ENCODE measurements at regions not wholly inside any gene's neighbourhood (a gene's known extent, or its start where the extent isn't known, plus 50 kb on each side); places are given as distances from the start of the nearest gene placed in this dataset.
"Not testable (repeated sequence)": the region's sequence is repeated elsewhere in the genome, so short reads cannot be mapped to it uniquely, and the experiment has no call there.

DNA sequence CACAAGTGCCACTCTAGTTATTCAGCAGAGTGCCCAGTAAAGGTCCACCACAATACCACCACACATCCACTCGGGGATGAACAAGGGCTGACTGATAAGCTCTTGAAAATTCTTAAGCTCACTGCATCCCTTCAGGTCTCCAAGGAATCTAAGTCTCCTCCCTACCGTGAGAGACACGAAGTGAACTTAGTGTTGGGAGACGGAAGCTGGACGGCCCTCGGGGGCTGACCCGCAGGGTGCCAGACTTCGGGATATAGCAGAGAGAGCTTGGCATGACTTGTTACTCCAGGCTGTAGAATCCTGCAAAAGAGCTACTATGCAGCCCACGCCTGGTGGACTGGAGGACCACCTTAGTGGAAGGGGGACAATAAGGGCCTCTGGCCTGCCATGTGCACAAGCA lies 75.1 kb downstream of the LYZL1 start:
- not testable (repeated sequence) for DNase-seq

GRCh38 chr10:29366206-29366605 lies 77.3 kb downstream of the LYZL1 start:
- DNase-seq: not testable (repeated sequence)

DNA sequence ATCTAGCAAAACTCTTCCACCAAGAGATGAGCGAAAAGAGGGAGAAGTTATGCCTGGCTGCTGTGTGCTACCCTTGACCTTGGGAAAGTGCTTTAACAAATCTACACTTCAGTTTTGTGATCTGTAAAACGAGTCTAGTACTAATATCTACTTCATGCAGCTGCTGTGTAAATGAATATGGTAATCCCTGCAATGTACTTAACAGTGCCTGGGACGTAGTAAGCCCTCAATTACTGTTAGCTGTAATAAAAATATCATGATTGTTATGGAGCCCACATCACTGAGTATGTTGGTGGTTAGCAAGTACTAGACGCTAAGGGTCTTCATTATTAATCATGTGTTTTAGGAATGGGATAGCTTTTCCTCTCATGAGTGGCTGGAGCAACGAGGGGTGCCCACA lies 80.5 kb downstream of the LYZL1 start:
- DNase-seq: no peak

- no peak for DNase-seq
Measured at GRCh38 chr10:29370097-29371092, 81.5 kb downstream of the LYZL1 start.

- no peak for DNase-seq
Measured at GRCh38 chr10:29372920-29373319, 84.0 kb downstream of the LYZL1 start.

DNA sequence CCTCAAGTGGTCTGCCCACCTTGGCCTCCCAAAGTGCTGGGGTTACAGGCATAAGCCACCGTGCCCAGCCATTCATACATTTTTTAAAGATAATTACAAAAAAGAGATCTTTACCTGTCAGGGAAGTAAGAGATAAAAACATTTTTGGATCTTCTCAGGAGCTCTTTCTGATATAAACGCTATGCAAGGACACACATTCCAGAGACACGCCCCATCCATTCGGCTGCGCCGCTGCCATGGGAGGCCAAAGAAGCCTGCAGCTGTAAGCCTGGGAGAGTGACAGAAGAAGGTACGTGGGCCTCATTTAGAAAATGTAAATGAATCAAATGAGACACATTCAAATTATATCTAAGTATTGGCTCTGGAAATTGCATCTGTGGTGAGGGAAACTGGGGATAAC lies 85.3 kb downstream of the LYZL1 start:
- DNase-seq: no peak

DNA sequence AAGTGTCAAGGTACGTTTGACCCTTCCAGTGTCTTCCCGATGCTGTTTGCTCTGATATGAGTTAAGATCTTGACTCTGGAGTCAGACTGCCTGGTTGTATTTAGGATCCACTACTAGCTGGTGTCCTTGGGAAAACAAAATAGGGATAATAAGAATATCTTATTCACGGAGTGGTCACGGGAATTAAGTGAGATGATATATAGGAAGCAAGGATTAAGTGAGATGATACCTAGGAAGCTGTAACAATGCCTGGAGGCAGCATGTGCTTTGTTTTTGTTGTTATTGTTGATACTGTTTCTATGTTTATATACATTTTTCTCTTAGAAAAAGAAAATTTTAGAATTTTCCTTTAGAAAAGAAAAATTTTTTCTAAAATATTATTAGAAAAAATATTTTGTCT lies 87.0 kb downstream of the LYZL1 start:
- DNase-seq: no peak

DNA sequence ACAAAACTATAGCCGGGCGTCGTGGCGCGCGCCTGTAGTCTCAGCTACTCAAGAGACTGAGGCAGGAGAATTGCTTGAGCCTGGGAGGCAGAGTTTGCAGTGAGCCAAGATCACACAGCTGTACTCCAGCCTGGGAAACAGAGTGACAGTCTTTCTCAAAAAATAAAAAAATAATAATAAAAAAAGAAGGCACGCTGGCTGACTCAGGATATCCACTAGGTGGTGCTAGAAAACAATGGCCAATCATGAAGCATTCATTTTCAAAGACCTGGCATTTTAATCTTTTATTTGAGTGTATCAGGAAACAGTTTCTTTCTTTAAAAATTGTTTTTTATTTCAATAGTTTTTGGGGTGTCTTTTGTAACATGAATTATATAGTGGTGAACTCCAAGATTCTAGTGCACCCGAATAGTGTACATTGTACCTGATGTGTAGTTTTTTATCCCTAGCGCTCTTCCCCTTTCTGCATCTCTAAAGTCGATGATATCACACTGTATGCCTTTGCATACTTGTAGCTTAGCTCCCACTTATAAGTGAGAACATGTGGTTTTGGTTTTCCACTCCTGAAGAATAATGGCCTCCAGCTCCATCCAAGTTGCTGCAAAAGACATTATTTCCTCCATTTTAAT lies 88.6 kb downstream of the LYZL1 start:
- DNase-seq: no peak

DNA sequence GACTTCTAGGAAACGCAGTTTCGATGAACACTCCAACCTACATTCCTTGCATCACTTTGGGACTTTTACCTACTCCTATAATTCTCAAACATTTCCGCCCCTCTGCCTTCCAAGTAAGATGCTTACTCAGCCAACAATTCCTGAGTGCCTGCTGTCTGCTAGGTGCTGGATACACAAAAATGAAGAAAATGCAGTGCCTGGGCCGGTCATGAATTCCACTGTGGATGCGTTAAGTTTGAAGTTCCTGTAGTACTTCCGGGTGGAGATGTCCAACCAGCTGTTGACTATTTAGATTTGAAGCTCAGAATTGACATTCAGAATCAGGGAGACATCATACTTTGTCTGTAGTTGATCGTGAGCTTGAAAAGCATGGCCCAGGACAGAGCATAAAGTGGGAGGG lies 89.2 kb downstream of the LYZL1 start:
- DNase-seq: no peak

DNA sequence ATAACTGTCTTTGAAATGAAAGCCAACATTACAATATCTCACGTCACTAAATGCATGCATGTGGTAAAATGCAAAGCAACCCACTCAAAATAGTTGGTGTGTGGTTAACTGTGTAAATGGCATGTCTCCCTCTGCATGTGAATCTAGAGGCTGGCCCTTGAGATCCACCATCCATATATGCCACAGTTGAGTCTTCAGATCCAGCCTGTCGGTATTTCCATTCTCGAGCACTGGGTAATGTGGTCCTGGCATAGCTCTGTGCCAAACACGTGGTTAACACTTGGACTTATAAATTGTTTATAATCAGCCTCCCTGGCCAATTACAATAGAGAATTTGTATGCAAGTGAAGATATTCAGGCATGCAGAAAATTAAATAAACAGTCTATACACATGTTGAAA lies 90.3 kb downstream of the LYZL1 start:
- DNase-seq: no peak

DNA sequence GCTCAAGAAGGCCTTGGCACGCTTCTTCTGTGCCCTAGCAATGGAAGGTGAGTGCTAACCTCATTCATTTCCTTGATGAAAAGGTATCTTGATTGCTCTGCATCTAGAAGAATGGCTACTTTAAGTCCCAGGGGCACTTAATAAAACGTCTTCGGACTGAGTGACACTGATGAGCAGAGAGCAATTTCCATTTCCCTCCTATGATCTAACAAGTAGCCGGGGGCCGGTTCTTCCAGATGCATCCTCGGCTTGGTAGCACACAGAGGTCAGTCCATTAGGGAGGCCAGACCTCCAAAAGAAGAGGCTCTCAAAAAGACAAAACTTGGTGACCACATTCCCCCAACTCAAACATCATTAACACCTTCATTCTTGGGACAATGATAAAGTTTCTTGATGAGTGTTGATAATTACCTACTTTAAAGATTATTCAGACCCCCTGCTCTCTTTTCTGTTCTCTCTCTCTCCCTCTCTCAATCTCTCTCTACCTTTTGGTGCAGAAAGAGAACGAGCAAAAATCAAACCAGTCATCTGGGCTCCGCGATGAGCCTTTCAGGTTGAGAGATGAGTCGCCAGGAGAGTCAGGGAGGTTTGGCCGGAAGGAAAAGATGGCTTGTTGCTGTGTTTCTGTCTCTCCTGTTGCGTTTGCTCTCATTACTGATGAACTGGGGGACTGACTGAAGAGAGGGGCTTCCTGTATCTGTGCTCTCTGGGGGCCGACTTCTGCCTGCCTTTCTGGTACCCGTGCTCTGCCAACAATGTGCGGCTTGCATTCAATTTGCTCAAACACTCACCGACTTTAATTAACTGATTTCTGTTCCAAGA lies 91.1 kb downstream of the LYZL1 start:
- DNase-seq: not testable (repeated sequence)

GRCh38 chr10:29380599-29381511 lies 92.0 kb downstream of the LYZL1 start:
- DNase-seq: not testable (repeated sequence)

- no peak for DNase-seq
Measured at GRCh38 chr10:29386342-29386999, 97.6 kb downstream of the LYZL1 start.

DNA sequence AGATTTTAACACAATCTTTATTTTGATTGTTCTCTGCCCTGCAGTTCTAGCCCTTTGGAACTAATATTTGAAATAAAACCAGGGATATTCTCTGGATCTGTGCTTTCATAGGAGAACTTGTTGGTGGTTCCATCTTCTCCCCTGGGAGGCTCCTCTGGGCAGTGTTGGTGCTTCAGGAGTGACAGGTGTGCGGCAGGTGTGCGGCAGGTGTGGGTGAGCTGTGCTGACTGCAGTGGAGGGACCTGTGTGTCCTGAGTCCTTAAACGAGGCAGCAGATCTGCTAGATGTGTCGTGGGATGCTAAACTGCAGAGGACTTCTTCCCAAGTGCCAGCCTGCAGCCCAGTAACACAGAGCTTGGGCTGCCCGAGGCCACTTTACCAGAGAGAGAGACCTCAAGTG lies 98.4 kb downstream of the LYZL1 start:
- no peak for DNase-seq

DNA sequence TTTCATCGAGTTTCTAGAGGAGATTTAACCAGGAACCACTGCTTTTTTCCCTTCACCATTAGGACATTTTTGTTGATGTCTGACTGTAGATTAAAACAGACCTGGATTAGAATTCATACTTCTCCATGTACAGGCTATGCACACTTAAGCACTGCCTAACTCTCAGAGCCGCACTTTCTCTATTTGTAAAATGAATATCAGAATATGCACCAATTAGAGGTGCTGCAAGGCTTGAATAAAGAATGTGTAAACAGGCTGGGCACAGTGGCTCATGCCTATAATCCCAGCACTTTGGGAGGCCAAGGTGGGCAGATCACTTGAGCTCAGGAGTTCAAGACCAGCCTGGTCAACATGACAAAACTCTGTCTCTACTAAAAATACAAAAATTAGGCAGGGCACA lies 99.2 kb downstream of the LYZL1 start:
- DNase-seq: not testable (repeated sequence)

GRCh38 chr10:29389493-29389892 lies 100.6 kb downstream of the LYZL1 start:
- no peak for DNase-seq

DNA sequence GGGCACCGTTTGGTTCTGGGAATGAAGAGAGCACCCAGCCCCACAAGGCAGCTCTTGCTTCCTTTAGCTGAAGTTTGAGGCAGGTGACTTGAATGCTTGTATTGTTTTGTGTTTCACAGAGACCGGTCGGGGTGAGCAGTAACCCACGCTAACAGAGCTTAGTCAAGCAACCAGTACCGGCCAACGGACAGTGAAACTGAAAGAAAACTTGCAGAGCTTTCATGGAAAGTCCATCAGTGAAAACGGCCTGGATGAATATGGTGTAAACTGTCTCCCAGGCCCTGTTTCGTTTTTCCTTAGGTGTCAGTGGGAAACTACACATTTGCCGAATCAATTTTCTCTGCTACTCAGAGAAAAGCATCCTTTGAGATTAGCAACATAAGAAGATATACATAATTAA lies 101.1 kb downstream of the LYZL1 start:
- DNase-seq: no peak

DNA sequence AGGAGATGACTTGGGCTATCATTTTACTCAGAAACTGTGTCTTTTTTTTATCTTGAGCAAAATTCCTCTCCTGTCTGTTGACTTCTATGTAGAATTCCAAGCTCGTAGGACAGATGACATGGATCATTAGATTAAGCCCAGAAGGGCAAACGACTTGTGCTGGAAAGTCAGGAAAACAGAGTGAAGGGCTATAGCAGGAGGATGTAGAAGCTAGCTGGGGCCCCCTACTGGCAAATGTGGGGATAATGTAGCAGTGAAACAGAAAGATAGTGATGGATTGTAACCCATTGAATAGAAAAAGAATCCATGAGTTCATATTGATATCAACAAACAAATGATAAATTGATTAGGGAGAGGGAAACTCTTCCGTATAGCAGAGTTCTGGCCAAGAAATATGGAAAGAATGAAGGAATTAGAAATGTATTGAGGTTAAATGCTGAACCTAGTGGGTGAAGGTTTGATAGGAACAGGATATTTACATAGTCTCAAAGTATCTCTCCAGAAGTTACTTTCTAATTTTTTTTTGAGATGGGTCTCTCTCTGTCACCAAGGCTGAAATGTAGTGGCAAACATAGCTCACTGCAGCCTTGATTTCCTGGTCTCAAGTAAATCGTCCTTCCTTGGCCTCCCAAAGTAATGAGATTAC lies 103.6 kb downstream of the LYZL1 start:
- peak; percentile 27 for DNase-seq

DNA sequence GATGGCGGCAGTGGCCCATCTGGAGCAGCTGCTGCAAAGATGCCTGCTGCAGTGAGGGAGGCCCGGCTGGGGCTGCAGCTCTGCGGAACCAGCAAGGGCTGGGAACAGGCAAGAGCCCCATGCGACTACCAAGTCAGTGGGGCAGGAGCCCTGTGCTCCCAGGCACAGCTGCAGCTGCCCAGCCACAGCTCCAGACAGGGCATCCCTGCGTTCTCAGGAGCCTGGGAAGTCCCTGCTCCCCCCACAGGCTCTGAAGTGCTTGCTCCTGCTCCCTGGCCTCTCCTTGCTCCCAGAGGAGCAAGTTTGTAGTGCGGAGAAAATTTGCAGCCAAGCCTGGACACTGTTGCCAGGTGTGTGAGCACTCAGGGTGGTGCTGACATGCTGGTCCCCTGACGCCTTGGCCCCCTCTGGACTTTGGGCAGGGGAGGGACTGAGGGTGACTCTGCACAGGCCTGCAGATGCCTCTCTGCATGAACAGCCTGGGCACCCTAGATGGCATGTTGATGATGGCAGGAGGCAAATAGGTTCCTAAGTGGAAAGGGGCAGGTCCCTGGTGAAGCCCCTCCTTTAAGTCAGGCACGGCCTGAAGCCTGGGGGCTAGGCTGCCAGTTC lies 105.6 kb downstream of the LYZL1 start:
- no peak for DNase-seq

DNA sequence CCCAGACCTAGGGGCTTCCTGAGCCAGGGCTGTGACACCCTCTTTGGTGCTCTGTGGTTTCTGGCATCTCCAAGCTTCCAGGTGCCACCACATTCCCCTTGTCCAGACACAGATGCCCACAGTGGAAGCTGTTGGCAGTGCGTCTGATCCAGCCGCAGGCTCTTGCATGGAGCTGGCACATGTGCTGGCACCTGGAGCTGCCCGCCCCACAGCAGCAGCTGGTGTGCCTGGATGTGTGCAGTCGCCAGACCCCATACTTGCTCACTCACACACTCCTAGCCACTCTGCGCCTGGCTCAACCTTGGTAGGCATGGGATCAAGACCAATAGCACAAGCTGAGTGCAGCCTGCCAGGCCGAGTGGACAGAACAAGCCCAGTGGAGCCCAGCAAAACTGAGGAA lies 106.5 kb downstream of the LYZL1 start:
- no peak for DNase-seq

GRCh38 chr10:29397221-29397620 lies 108.4 kb downstream of the LYZL1 start:
- DNase-seq: no peak
